Natural killer cell (primary cell): ENCODE measurements at regions not wholly inside any gene's neighbourhood (a gene's known extent, or its start where the extent isn't known, plus 50 kb on each side); places are given as distances from the start of the nearest gene placed in this dataset.

Experiments used
- ATAC-seq, 3 donors: fragments of 150-1000 bp in 2 of 3; fragments of 200-7000 bp in 1 of 3; cut with Tn5 transposase; 1 replicate in 1 of 3; 2 replicates in 2 of 3; pipeline ENCODE4 v1.10.0; 2021; ENCODE audit warnings: mild to moderate bottlenecking in 2 of 3, moderate library complexity in 2 of 3
- DNase-seq, 2 donors: peaks; one replicate each; pipeline versions ENCODE4 v3.0.0 to v3.0.0-alpha.2; 2013 to 2021; ENCODE audit warnings: mixed read lengths in 1 of 2
- H3K27ac ChIP-seq: one replicate; pipeline ENCODE4 v1.5.1; 2013; ENCODE audit warnings: mild to moderate bottlenecking, low read length
- H3K27me3 ChIP-seq: one replicate; pipeline ENCODE4 v1.6.1; 2013; ENCODE audit warnings: low read length; ENCODE audit not compliant: control insufficient read depth, insufficient read depth
- H3K36me3 ChIP-seq: one replicate; pipeline ENCODE4 v1.6.1; 2013; ENCODE audit warnings: low read length; ENCODE audit not compliant: control insufficient read depth, insufficient read depth
- H3K4me1 ChIP-seq: one replicate; pipeline ENCODE4 v1.6.1; 2013; ENCODE audit warnings: low read length; ENCODE audit not compliant: control insufficient read depth, insufficient read depth
- H3K4me3 ChIP-seq: one replicate; pipeline ENCODE4 v1.5.1; 2013; ENCODE audit warnings: low read length
- H3K9me3 ChIP-seq: one replicate; pipeline ENCODE4 v1.6.1; 2013; ENCODE audit warnings: low read length; ENCODE audit not compliant: control insufficient read depth, insufficient read depth
- H3K27ac Mint-ChIP-seq, 2 donors: one replicate each; pipeline ENCODE4 v1.8.0; 2022; ENCODE audit warnings: mild to moderate bottlenecking in 2 of 2, mixed read lengths in 2 of 2, moderate library complexity in 1 of 2
- H3K27me3 Mint-ChIP-seq, 2 donors: one replicate each; pipeline ENCODE4 v1.8.0; 2022; ENCODE audit warnings: low read depth in 2 of 2, mixed read lengths in 2 of 2
- H3K36me3 Mint-ChIP-seq: one replicate; pipeline ENCODE4 v1.8.0; 2022; ENCODE audit warnings: mixed read lengths
- H3K4me1 Mint-ChIP-seq, 2 donors: one replicate each; pipeline ENCODE4 v1.8.0; 2022; ENCODE audit warnings: mixed read lengths in 2 of 2
- H3K4me3 Mint-ChIP-seq: one replicate; pipeline ENCODE4 v1.8.0; 2022; ENCODE audit warnings: mild to moderate bottlenecking, moderate library complexity, mixed read lengths
- H3K9me3 Mint-ChIP-seq, 2 donors: one replicate each; pipeline ENCODE4 v1.8.0; 2022; ENCODE audit warnings: mixed read lengths in 2 of 2
- CTCF ChIP-seq: fragments of 200-600 bp; IDR thresholded peaks from one replicate; pipeline ENCODE4 v1.8.0; 2022; ENCODE audit warnings: antibody characterized with exemption
- WGBS: methylation state at CpG from one replicate; pipeline ENCODE4 v1.1.7; 2013; ENCODE audit warnings: missing lambda C conversion rate; ENCODE audit not compliant: insufficient coverage; 5-methylcytosine and 5-hydroxymethylcytosine counted together
- intact Hi-C: fragments of 100-400 bp; cut with micrococcal nuclease; formaldehyde crosslinking; loops from one replicate; pipeline ENCODE4 v1.14.2; 2022

- H3K9me3 Mint-ChIP-seq, result no peaks in the 10 kb centered on the region
- H3K27me3 Mint-ChIP-seq, result peaks cover 4 to 10% of the 10 kb centered on the region in 2 donors
- ATAC-seq (no peak), DNase-seq (peak in 1 of 2 donors; percentile 11)
- Histone ChIP-seq H3K27me3 (no peaks in the 10 kb centered on the region), H3K9me3 (no peaks in the 10 kb centered on the region), H3K4me3 (no peak overlapping the region), H3K4me1 (no peaks in the 10 kb centered on the region), H3K36me3 (no peaks in the 10 kb centered on the region), H3K27ac (no peak overlapping the region)
- TF ChIP-seq CTCF, result no peak
- no peak overlapping the region for H3K27ac Mint-ChIP-seq
- H3K4me3 Mint-ChIP-seq, result no peak overlapping the region
- WGBS, result 47% methylated on average over 1 of the region's 1 CpG
- H3K36me3 Mint-ChIP-seq, result no peaks in the 10 kb centered on the region
- no peaks in the 10 kb centered on the region for H3K4me1 Mint-ChIP-seq
- intact Hi-C loops, result no loop called here
Observed at GRCh38 chr2:41791523-41791922, 256.3 kb upstream of the PKDCC start.

- H3K27me3 Mint-ChIP-seq, result peaks cover 5 to 9% of the 10 kb centered on the region in 2 donors
- H3K4me1 ChIP-seq, result no peaks in the 10 kb centered on the region
- peaks cover 4 to 12% of the 10 kb centered on the region in 2 donors for H3K9me3 Mint-ChIP-seq
- no peak overlapping the region for H3K4me3 ChIP-seq
- H3K27ac ChIP-seq, result no peak overlapping the region
- intact Hi-C loops, result no loop called here
- H3K27ac Mint-ChIP-seq, result no peak overlapping the region
- no peaks in the 10 kb centered on the region for H3K27me3 ChIP-seq
- no peaks in the 10 kb centered on the region for H3K36me3 ChIP-seq
- TF ChIP-seq CTCF, result no peak
- H3K36me3 Mint-ChIP-seq, result no peaks in the 10 kb centered on the region
- 83% methylated on average over 1 of the region's 1 CpG for WGBS
- H3K4me1 Mint-ChIP-seq, result no peaks in the 10 kb centered on the region
- no peak overlapping the region for H3K4me3 Mint-ChIP-seq
- DNase-seq (no peak), ATAC-seq (no peak)
- H3K9me3 ChIP-seq, result no peaks in the 10 kb centered on the region
Observed at GRCh38 chr2:41803361-41803760, 244.5 kb upstream of the PKDCC start.

- no peaks in the 10 kb centered on the region for H3K36me3 ChIP-seq
- Mint-ChIP-seq H3K9me3 (peaks cover 2 to 8% of the 10 kb centered on the region in 2 donors), H3K36me3 (no peaks in the 10 kb centered on the region), H3K27me3 (peaks cover 5 to 12% of the 10 kb centered on the region in 2 donors), H3K27ac (no peak overlapping the region), H3K4me1 (no peaks in the 10 kb centered on the region), H3K4me3 (no peak overlapping the region)
- no peak for TF ChIP-seq CTCF
- no CpG with 5 or more reads among the region's 2 CpGs for WGBS
- no peak for DNase-seq
- H3K4me1 ChIP-seq, result no peaks in the 10 kb centered on the region
- no peaks in the 10 kb centered on the region for H3K27me3 ChIP-seq
- H3K4me3 ChIP-seq, result no peak overlapping the region
- no peak overlapping the region for H3K27ac ChIP-seq
- H3K9me3 ChIP-seq, result no peaks in the 10 kb centered on the region
- ATAC-seq, result no peak
- intact Hi-C loops, result no loop called here
Observed at GRCh38 chr2:41806286-41806685, 241.5 kb upstream of the PKDCC start.

- Histone ChIP-seq H3K27me3 (peaks cover 5% of the 10 kb centered on the region), H3K36me3 (no peaks in the 10 kb centered on the region), H3K4me1 (no peaks in the 10 kb centered on the region), H3K9me3 (peaks cover 7% of the 10 kb centered on the region), H3K4me3 (no peak overlapping the region), H3K27ac (no peak overlapping the region)
- ATAC-seq (no peak), DNase-seq (no peak)
- 37% methylated on average over 2 of the region's 2 CpGs for WGBS
- Mint-ChIP-seq H3K36me3 (no peaks in the 10 kb centered on the region), H3K27me3 (peaks cover 10 to 46% of the 10 kb centered on the region in 2 donors), H3K4me3 (no peak overlapping the region), H3K9me3 (peaks cover 4 to 8% of the 10 kb centered on the region in 2 donors), H3K27ac (no peak overlapping the region), H3K4me1 (no peaks in the 10 kb centered on the region)
- TF ChIP-seq CTCF, result no peak
- intact Hi-C loops, result no loop called here
Observed at GRCh38 chr2:41821167-41821566, 226.7 kb upstream of the PKDCC start.
